OCI-LY1 (cell line): ENCODE measurements at regions not wholly inside any gene's neighbourhood (a gene's known extent, or its start where the extent isn't known, plus 50 kb on each side); places are given as distances from the start of the nearest gene placed in this dataset.

ENCODE experiments used
- H2AFZ ChIP-seq: fragments of 200-600 bp; sonication (generic), shearing (Covaris generic); 2 replicates; pipeline ENCODE4 v1.6.0; 2014; ENCODE audit warnings: antibody characterized with exemption, mild to moderate bottlenecking, low read length
- H3F3A ChIP-seq: fragments of 200-600 bp; sonication (generic), shearing (Covaris generic); 2 replicates; pipeline ENCODE4 v1.6.0; 2014; ENCODE audit warnings: mild to moderate bottlenecking, antibody characterized with exemption, low read length, moderate library complexity; ENCODE audit not compliant: insufficient read depth
- H3K27ac ChIP-seq: fragments of 200-600 bp; sonication (generic); 2 replicates; pipeline ENCODE4 v1.5.1; 2014; ENCODE audit warnings: low read length, mixed run types, mild to moderate bottlenecking, low read depth; ENCODE audit not compliant: poor library complexity, severe bottlenecking
- H3K27me3 ChIP-seq: fragments of 200-600 bp; sonication (generic); 2 replicates; pipeline ENCODE4 v1.6.0; 2014; ENCODE audit warnings: antibody characterized with exemption, mild to moderate bottlenecking, low read length, moderate library complexity; ENCODE audit not compliant: insufficient read depth
- H3K36me3 ChIP-seq: fragments of 200-600 bp; sonication (generic); 2 replicates; pipeline ENCODE4 v1.6.1; 2014; ENCODE audit warnings: mild to moderate bottlenecking, antibody characterized with exemption, low read length, moderate library complexity, mixed read lengths; ENCODE audit not compliant: insufficient read depth
- H3K4me1 ChIP-seq: fragments of 200-600 bp; sonication (generic); 2 replicates; pipeline ENCODE4 v1.5.1; 2014; ENCODE audit warnings: mild to moderate bottlenecking, low read length, moderate library complexity; ENCODE audit not compliant: insufficient read depth, severe bottlenecking
- H3K4me2 ChIP-seq: fragments of 200-600 bp; sonication (generic), shearing (Covaris generic); 2 replicates; pipeline ENCODE4 v1.6.1; 2014; ENCODE audit warnings: low read length
- H3K4me3 ChIP-seq: fragments of 200-600 bp; sonication (generic); 2 replicates; pipeline ENCODE4 v1.5.1; 2014; ENCODE audit warnings: low read length, low read depth, mild to moderate bottlenecking, mixed read lengths; ENCODE audit not compliant: poor library complexity, severe bottlenecking
- H3K79me2 ChIP-seq: fragments of 200-600 bp; shearing (Covaris generic); 2 replicates; pipeline ENCODE4 v1.6.1; 2016; ENCODE audit warnings: mixed run types, low read length, mixed read lengths; ENCODE audit not compliant: insufficient read depth
- H3K9ac ChIP-seq: fragments of 200-600 bp; sonication (generic), shearing (Covaris generic); 2 replicates; pipeline ENCODE4 v1.6.1; 2014; ENCODE audit warnings: mild to moderate bottlenecking, low read length, mixed read lengths
- H3K9me2 ChIP-seq: fragments of 200-600 bp; sonication (generic), shearing (Covaris generic); 2 replicates; pipeline ENCODE4 v1.6.1; 2014; ENCODE audit warnings: low read depth, mild to moderate bottlenecking, low read length, mixed read lengths
- H3K9me3 ChIP-seq: fragments of 200-600 bp; shearing (Covaris generic); 2 replicates; pipeline ENCODE4 v1.6.1; 2014; ENCODE audit warnings: low read length, mixed read lengths
- H4K20me1 ChIP-seq: fragments of 200-600 bp; sonication (generic), shearing (Covaris generic); 2 replicates; pipeline ENCODE4 v1.6.0; 2016; ENCODE audit warnings: mild to moderate bottlenecking, low read length; ENCODE audit not compliant: insufficient read depth
- EZH2 ChIP-seq: fragments of 200-600 bp; sonication (generic), shearing (Covaris generic); IDR thresholded peaks from 2 replicates; pipeline ENCODE4 v1.8.0; 2017; ENCODE audit warnings: borderline replicate concordance, mixed run types, mild to moderate bottlenecking, antibody characterized with exemption, low read length, moderate library complexity, mixed read lengths
- TF ChIP-seq, protein P1 (sequence below): fragments of 200-600 bp; sonication (generic), shearing (Covaris generic); IDR thresholded peaks from 2 replicates; pipeline ENCODE4 v1.5.1; 2017; ENCODE audit warnings: mild to moderate bottlenecking, antibody characterized with exemption, low read length, moderate library complexity, mixed read lengths

DNA sequence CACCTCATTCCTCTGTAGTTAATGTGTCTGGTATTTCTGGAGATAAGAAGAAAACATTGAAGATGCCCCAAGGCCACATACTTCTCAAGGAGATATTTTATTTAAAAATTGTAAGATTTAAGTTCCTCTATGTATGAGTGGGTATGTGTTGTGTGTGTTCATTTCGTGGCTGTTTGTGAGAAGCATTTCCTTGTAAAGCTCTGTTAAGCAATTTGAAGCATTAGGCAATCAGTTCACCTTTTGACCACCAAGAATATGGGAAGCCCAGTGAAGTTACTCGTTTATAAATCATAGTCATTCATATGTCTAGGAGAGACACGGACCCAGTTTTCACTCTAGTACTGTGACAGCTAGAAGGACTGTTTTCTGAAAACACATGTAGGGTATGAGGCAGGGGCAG is 717.6 kb upstream of the MAP3K7 start:
- no peaks in the 10 kb centered on the region for H3K9me2 ChIP-seq
- H3K36me3 ChIP-seq: no peaks in the 10 kb centered on the region
- H4K20me1 ChIP-seq: no peaks in the 10 kb centered on the region
- no peaks in the 10 kb centered on the region for H3K9me3 ChIP-seq
- no peak overlapping the region for H3K4me3 ChIP-seq
- H3K79me2 ChIP-seq: no peaks in the 10 kb centered on the region
- H2AFZ ChIP-seq: no peak overlapping the region
- H3K4me1 ChIP-seq: no peaks in the 10 kb centered on the region
- no peak overlapping the region for H3K4me2 ChIP-seq
- no peak overlapping the region for H3K27ac ChIP-seq
- no peaks in the 10 kb centered on the region for H3F3A ChIP-seq
- no peak for TF ChIP-seq EZH2
- TF ChIP-seq, protein P1, sequence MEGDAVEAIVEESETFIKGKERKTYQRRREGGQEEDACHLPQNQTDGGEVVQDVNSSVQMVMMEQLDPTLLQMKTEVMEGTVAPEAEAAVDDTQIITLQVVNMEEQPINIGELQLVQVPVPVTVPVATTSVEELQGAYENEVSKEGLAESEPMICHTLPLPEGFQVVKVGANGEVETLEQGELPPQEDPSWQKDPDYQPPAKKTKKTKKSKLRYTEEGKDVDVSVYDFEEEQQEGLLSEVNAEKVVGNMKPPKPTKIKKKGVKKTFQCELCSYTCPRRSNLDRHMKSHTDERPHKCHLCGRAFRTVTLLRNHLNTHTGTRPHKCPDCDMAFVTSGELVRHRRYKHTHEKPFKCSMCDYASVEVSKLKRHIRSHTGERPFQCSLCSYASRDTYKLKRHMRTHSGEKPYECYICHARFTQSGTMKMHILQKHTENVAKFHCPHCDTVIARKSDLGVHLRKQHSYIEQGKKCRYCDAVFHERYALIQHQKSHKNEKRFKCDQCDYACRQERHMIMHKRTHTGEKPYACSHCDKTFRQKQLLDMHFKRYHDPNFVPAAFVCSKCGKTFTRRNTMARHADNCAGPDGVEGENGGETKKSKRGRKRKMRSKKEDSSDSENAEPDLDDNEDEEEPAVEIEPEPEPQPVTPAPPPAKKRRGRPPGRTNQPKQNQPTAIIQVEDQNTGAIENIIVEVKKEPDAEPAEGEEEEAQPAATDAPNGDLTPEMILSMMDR: no peak
- H3K27me3 ChIP-seq: no peaks in the 10 kb centered on the region
- H3K9ac ChIP-seq: no peak overlapping the region

DNA sequence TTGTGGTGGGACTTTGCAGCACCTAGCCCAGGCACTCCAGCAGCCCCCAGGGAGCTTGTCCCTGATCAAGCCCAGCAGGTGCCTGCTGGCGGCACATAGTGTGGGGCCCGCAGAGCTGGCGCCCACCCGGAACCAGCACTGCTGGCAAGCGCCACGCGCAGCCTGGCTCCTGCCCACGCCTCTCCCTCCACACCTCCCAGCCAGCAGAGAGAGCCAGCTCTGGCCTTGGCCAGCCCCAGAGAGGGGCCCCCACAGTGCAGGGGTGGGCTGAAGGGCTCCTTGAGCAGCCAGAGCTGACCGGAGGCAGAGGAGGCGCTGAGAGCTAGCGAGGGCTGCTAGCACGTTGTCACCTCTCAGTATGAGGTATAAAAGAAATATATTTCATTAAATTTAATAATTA is 716.5 kb upstream of the MAP3K7 start:
- H3K4me3 ChIP-seq: no peak overlapping the region
- no peaks in the 10 kb centered on the region for H3K9me3 ChIP-seq
- H3K27ac ChIP-seq: no peak overlapping the region
- no peaks in the 10 kb centered on the region for H3K79me2 ChIP-seq
- no peaks in the 10 kb centered on the region for H3K27me3 ChIP-seq
- H2AFZ ChIP-seq: no peak overlapping the region
- H4K20me1 ChIP-seq: no peaks in the 10 kb centered on the region
- no peaks in the 10 kb centered on the region for H3F3A ChIP-seq
- no peaks in the 10 kb centered on the region for H3K9me2 ChIP-seq
- no peak overlapping the region for H3K9ac ChIP-seq
- no peaks in the 10 kb centered on the region for H3K4me1 ChIP-seq
- TF ChIP-seq, protein P1: no peak
- no peak for TF ChIP-seq EZH2
- no peak overlapping the region for H3K4me2 ChIP-seq
- no peaks in the 10 kb centered on the region for H3K36me3 ChIP-seq

DNA sequence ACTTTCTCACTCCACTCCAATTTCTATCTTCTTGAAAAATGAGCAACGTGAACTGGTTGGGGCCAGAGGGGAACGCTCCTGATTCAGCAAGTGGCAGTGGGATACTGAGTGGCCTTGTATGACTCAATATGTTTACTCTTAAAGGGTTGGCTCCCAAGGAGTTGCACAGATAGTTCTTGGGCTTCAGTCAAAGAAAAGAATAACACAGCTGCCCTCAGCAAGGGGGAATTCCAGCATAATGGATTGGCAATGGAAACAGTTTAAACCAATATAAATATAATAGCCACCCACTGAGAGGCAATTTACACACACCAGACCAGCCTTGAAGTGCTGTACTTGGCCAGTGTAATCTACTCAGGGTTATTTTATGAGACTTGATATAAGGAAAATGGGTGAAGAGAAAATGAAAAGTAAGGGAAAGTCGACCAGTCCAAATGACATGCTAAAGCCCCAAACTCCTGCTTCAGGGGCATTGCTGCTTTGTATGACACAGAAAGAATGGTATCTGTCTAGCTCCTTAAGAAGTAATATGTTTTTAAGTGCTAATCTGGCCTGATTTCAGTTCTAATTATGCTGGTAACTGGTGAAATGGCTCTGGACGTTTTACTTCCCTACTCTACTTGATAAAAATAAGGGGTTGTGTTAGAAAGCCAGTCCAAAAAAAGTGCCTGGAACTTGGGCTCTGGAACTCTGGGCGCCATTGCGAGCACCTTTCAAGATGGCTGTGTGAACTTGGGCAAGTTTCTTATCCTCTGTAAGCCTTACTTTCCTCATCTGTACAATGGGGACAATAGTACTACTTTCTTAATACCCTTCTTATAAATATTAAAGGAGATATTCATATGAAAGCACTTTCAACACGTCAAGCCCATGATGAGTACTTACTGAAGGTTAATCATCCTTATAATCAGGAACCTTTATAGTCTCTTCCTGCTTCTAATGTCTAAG is 712.9 kb upstream of the MAP3K7 start:
- TF ChIP-seq, protein P1: no peak
- H3K27me3 ChIP-seq: no peaks in the 10 kb centered on the region
- H3K36me3 ChIP-seq: no peaks in the 10 kb centered on the region
- no peaks in the 10 kb centered on the region for H3K9me3 ChIP-seq
- H3K4me3 ChIP-seq: no peak overlapping the region
- no peak overlapping the region for H3K9ac ChIP-seq
- H3F3A ChIP-seq: no peaks in the 10 kb centered on the region
- H4K20me1 ChIP-seq: no peaks in the 10 kb centered on the region
- H3K79me2 ChIP-seq: no peaks in the 10 kb centered on the region
- H3K4me2 ChIP-seq: no peak overlapping the region
- H3K4me1 ChIP-seq: no peaks in the 10 kb centered on the region
- no peak overlapping the region for H2AFZ ChIP-seq
- H3K27ac ChIP-seq: no peak overlapping the region
- no peaks in the 10 kb centered on the region for H3K9me2 ChIP-seq
